WTC11 (cell line): ENCODE measurements at regions not wholly inside any gene's neighbourhood (a gene's known extent, or its start where the extent isn't known, plus 50 kb on each side); places are given as distances from the start of the nearest gene placed in this dataset.

Experiments
- ATAC-seq: fragments of 200-7000 bp; cut with Tn5 transposase; 2 replicates; pipeline ENCODE4 v1.10.0; 2021; ENCODE audit warnings: mild to moderate bottlenecking, moderate library complexity
- CTCF ChIA-PET: fragments of 300-600 bp; sonication (Branson Sonifier 250); formaldehyde crosslinking; loops from one replicate; lab custom pipeline; 2021; ENCODE audit warnings: antibody characterized with exemption; lab: Charles Lee
- POLR2A ChIA-PET: fragments of 350-600 bp; sonication (Branson Sonifier 250); formaldehyde crosslinking; loops from one replicate; lab custom pipeline; 2021; ENCODE audit warnings: antibody characterized with exemption; lab: Charles Lee
- DNase-seq: peaks from one replicate; pipeline ENCODE4 v3.0.0; 2021; ENCODE audit warnings: low spot score
- H3K27ac Mint-ChIP-seq: 2 replicates; pipeline ENCODE4 v1.8.0; 2021; ENCODE audit warnings: mixed read lengths
- H3K27me3 Mint-ChIP-seq: 2 replicates; pipeline ENCODE4 v1.8.0; 2021; ENCODE audit warnings: low read depth, mild to moderate bottlenecking, moderate library complexity, mixed read lengths
- H3K36me3 Mint-ChIP-seq: 2 replicates; pipeline ENCODE4 v1.8.0; 2021; ENCODE audit warnings: mixed read lengths
- H3K4me1 Mint-ChIP-seq: 2 replicates; pipeline ENCODE4 v1.8.0; 2022; ENCODE audit warnings: mixed read lengths
- H3K4me3 Mint-ChIP-seq: 2 replicates; pipeline ENCODE4 v1.8.0; 2021; ENCODE audit warnings: mild to moderate bottlenecking, moderate library complexity, mixed read lengths
- H3K9me3 Mint-ChIP-seq: 2 replicates; pipeline ENCODE4 v1.8.0; 2021; ENCODE audit warnings: mixed read lengths
- ETV6 ChIP-seq: sonication (generic); formaldehyde crosslinking; IDR thresholded peaks from 2 replicates; pipeline ENCODE4 v1.8.1; 2022; ENCODE audit warnings: mild to moderate bottlenecking, missing genetic modification reagents
- KAT7 ChIP-seq: sonication (generic); formaldehyde crosslinking; IDR thresholded peaks from 2 replicates; pipeline ENCODE4 v1.8.1; 2023; ENCODE audit warnings: missing genetic modification reagents, mild to moderate bottlenecking, borderline replicate concordance
- OVOL2 ChIP-seq: fragments of 250-450 bp; sonication (Bioruptor Pico); IDR thresholded peaks from 2 replicates; pipeline ENCODE4 v1.9.0; 2021; ENCODE audit warnings: mild to moderate bottlenecking, borderline replicate concordance
- SOX15 ChIP-seq: fragments of 250-450 bp; sonication (Bioruptor Pico); IDR thresholded peaks from 2 replicates; pipeline ENCODE4 v1.9.0; 2021; ENCODE audit warnings: mild to moderate bottlenecking
- SP1 ChIP-seq: sonication (generic); formaldehyde crosslinking; conservative IDR thresholded peaks from 2 replicates; pipeline ENCODE4 v1.8.1; 2022; ENCODE audit warnings: missing genetic modification reagents
- ZNF219 ChIP-seq: sonication (generic); formaldehyde crosslinking; IDR thresholded peaks from 2 replicates; pipeline ENCODE4 v1.8.0; 2023; ENCODE audit warnings: missing genetic modification reagents, mild to moderate bottlenecking, borderline replicate concordance
- ZNF232 ChIP-seq: sonication (generic); formaldehyde crosslinking; IDR thresholded peaks from 2 replicates; pipeline ENCODE4 v1.8.0; 2022; ENCODE audit warnings: mild to moderate bottlenecking, missing genetic modification reagents
- ZNF317 ChIP-seq: sonication (generic); formaldehyde crosslinking; IDR thresholded peaks from 2 replicates; pipeline ENCODE4 v1.8.1; 2023; ENCODE audit warnings: low read depth, mild to moderate bottlenecking, moderate library complexity, missing genetic modification reagents, borderline replicate concordance
- ZNF423 ChIP-seq: fragments of 250-450 bp; sonication (Bioruptor Pico); IDR thresholded peaks from 2 replicates; pipeline ENCODE4 v2.1.2; 2022; ENCODE audit warnings: mild to moderate bottlenecking, moderate library complexity
- TF ChIP-seq, protein P1 (sequence below): fragments of 250-450 bp; sonication (Bioruptor Pico); IDR thresholded peaks from 2 replicates; pipeline ENCODE4 v1.9.0; 2021; ENCODE audit warnings: mild to moderate bottlenecking, borderline replicate concordance
- TF ChIP-seq, protein P2 (sequence below): fragments of 250-450 bp; sonication (Bioruptor Pico); IDR thresholded peaks from 2 replicates; pipeline ENCODE4 v1.8.0; 2021; ENCODE audit warnings: mild to moderate bottlenecking
- TF ChIP-seq, protein P3 (sequence below): fragments of 250-450 bp; sonication (Bioruptor Pico); IDR thresholded peaks from 2 replicates; pipeline ENCODE4 v1.9.0; 2021; ENCODE audit warnings: mild to moderate bottlenecking

DNA sequence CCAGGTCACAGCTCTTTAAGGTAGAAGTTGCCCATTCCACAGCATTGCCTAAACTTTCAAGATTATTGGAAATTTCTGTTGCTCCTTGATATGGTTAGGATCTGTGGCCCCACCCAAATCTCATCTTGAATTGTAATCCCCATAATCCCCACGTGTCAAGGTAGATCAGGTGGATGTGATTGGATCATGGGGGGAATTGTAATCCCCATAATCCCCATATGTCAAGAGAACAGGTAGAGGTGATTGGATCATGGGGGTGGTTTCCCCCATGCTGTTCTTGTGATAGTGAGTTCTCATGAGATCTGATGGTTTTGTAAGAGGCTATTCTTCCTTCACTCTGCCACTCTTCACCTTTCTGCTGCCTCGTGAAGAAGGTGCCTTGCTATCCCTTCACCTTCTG is 327.4 kb upstream of the MAP3K7 start:
- ChIA-PET POLR2A (no interaction called here), CTCF (no interaction called here)
- Mint-ChIP-seq H3K4me3 (no peak overlapping the region), H3K9me3 (peaks cover 40% of the 10 kb centered on the region)
- no peak for DNase-seq
- TF ChIP-seq ZNF423 (no peak), ZNF317 (CRISPR knock-in tag) (no peak), ETV6 (CRISPR knock-in tag) (no peak)
- TF ChIP-seq, protein P1, sequence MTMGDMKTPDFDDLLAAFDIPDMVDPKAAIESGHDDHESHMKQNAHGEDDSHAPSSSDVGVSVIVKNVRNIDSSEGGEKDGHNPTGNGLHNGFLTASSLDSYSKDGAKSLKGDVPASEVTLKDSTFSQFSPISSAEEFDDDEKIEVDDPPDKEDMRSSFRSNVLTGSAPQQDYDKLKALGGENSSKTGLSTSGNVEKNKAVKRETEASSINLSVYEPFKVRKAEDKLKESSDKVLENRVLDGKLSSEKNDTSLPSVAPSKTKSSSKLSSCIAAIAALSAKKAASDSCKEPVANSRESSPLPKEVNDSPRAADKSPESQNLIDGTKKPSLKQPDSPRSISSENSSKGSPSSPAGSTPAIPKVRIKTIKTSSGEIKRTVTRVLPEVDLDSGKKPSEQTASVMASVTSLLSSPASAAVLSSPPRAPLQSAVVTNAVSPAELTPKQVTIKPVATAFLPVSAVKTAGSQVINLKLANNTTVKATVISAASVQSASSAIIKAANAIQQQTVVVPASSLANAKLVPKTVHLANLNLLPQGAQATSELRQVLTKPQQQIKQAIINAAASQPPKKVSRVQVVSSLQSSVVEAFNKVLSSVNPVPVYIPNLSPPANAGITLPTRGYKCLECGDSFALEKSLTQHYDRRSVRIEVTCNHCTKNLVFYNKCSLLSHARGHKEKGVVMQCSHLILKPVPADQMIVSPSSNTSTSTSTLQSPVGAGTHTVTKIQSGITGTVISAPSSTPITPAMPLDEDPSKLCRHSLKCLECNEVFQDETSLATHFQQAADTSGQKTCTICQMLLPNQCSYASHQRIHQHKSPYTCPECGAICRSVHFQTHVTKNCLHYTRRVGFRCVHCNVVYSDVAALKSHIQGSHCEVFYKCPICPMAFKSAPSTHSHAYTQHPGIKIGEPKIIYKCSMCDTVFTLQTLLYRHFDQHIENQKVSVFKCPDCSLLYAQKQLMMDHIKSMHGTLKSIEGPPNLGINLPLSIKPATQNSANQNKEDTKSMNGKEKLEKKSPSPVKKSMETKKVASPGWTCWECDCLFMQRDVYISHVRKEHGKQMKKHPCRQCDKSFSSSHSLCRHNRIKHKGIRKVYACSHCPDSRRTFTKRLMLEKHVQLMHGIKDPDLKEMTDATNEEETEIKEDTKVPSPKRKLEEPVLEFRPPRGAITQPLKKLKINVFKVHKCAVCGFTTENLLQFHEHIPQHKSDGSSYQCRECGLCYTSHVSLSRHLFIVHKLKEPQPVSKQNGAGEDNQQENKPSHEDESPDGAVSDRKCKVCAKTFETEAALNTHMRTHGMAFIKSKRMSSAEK (CRISPR knock-in tag), result no peak
- TF ChIP-seq, protein P2, sequence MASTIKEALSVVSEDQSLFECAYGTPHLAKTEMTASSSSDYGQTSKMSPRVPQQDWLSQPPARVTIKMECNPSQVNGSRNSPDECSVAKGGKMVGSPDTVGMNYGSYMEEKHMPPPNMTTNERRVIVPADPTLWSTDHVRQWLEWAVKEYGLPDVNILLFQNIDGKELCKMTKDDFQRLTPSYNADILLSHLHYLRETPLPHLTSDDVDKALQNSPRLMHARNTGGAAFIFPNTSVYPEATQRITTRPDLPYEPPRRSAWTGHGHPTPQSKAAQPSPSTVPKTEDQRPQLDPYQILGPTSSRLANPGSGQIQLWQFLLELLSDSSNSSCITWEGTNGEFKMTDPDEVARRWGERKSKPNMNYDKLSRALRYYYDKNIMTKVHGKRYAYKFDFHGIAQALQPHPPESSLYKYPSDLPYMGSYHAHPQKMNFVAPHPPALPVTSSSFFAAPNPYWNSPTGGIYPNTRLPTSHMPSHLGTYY (CRISPR knock-in tag), result no peak
- TF ChIP-seq, all 79 proteins: peak for 0
- peaks cover 24% of the 10 kb centered on the region for H3K36me3 Mint-ChIP-seq
- 0 out of 2 replicates have a peak, but pooled peaks cover 2% of the 10 kb centered on the region for H3K4me1 Mint-ChIP-seq
- H3K27ac Mint-ChIP-seq, result no peak overlapping the region
- no peak for ATAC-seq
- no peaks in the 10 kb centered on the region; the same call in 1 of the 2 replicates for H3K27me3 Mint-ChIP-seq

DNA sequence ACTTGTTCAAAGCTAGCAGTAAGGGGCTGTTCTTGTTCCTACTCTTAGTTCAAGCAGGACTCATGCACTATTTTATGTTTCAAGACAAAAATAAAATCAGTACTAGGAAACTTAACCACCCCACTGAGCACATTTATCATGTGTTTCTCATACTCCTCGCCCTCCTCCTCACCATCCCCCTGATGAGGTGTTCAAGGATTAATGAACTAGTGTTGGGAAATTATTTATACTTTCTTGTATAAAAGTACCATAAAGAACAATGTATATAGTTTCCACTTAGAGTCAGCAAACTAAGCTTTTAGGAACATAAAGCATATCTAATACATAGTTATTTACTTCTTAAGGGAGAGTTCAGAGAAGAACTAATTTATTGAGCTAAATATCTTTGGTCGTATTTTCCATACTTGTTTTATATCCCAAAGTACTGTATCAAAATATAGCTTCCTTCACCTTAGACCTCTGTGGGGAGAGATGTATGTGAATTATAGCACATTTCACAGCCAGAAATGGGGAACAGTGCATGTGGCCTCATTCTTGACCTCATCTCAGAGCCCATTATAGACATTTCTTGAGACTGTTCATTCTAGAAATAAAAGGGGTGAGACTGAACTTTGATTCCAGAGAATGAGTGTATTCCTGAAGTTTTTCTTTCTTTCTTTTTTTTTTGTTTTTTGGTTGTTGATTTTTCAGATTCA is 326.5 kb upstream of the MAP3K7 start:
- Mint-ChIP-seq H3K27ac (no peak overlapping the region), H3K4me1 (0 out of 2 replicates have a peak, but pooled peaks cover 2% of the 10 kb centered on the region), H3K27me3 (no peaks in the 10 kb centered on the region; the same call in 1 of the 2 replicates), H3K9me3 (peaks cover 40% of the 10 kb centered on the region), H3K36me3 (peaks cover 24% of the 10 kb centered on the region)
- DNase-seq (no peak), ATAC-seq (no peak)
- ChIA-PET POLR2A (no interaction called here), CTCF (no interaction called here)
- TF ChIP-seq ZNF219 (CRISPR knock-in tag), result no peak
- TF ChIP-seq, all 79 proteins: peak for 0
- no peak overlapping the region for H3K4me3 Mint-ChIP-seq

DNA sequence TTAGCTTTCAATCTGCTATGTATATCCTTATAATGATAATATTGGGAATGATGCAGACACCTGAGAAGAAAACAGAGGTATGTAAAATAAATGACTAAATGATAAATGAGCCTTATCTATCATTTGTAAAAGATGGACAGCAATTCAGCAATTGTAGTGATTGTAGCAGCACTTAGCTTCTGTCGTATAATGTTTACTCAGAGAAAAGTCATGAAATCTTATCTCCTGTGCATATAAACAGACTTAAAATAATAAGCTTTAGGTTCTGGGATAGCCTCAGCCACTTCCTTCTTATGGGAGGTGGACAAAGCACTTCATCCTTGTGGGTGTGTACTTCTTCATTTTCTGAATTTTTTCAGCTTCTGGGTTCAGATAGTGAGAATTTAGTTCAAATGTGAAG is 324.8 kb upstream of the MAP3K7 start:
- Mint-ChIP-seq H3K36me3 (peaks cover 22% of the 10 kb centered on the region), H3K27ac (no peak overlapping the region), H3K4me1 (peaks cover 6% of the 10 kb centered on the region), H3K27me3 (no peaks in the 10 kb centered on the region; the same call in 1 of the 2 replicates), H3K4me3 (no peak overlapping the region), H3K9me3 (peaks cover 34% of the 10 kb centered on the region)
- ChIA-PET POLR2A (no interaction called here), CTCF (no interaction called here)
- ATAC-seq, result no peak
- DNase-seq, result no peak
- TF ChIP-seq, protein P3, sequence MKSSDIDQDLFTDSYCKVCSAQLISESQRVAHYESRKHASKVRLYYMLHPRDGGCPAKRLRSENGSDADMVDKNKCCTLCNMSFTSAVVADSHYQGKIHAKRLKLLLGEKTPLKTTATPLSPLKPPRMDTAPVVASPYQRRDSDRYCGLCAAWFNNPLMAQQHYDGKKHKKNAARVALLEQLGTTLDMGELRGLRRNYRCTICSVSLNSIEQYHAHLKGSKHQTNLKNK, result no peak
- TF ChIP-seq ZNF423, result no peak
- no peak for TF ChIP-seq SP1
- TF ChIP-seq ZNF219 (CRISPR knock-in tag), result no peak
- TF ChIP-seq ZNF232 (CRISPR knock-in tag), result no peak

DNA sequence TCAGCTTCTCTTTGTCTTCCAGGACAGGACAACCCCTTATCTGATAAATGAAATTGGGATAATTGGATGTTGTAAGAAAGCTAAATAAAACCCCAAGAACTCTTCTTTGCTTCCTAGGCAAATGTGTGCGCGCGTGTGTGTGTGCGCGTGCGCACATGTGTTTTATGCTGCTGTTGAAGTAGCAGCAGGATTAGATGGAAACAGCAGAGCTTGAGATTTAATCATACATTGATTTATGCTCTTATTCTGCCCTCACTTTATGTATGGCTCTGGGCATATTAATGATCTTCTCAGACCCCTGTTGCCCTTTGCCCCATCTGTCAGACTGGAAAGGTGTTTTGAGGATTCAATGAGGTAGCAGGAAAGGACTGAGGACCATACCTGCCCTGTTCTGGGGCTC is 324.0 kb upstream of the MAP3K7 start:
- no peak for DNase-seq
- peaks cover 26% of the 10 kb centered on the region for H3K9me3 Mint-ChIP-seq
- peaks cover 6% of the 10 kb centered on the region for H3K4me1 Mint-ChIP-seq
- ChIA-PET POLR2A (no interaction called here), CTCF (no interaction called here)
- no peaks in the 10 kb centered on the region for H3K27me3 Mint-ChIP-seq
- H3K4me3 Mint-ChIP-seq, result no peak overlapping the region
- no peak overlapping the region for H3K27ac Mint-ChIP-seq
- peaks cover 15% of the 10 kb centered on the region for H3K36me3 Mint-ChIP-seq
- ATAC-seq, result no peak
- TF ChIP-seq OVOL2 (CRISPR knock-in tag) (no peak), SOX15 (no peak), KAT7 (no peak)
